HG03095 (cell line): ENCODE measurements at regions not wholly inside any gene's neighbourhood (a gene's known extent, or its start where the extent isn't known, plus 50 kb on each side); places are given as distances from the start of the nearest gene placed in this dataset.
"Not testable (repeated sequence)": the region's sequence is repeated elsewhere in the genome, so short reads cannot be mapped to it uniquely, and the experiment has no call there.

Source experiments
- ATAC-seq: cut with Tn5 transposase; IDR thresholded peaks from one replicate; pipeline ENCODE4 v1.9.1; 2021; ENCODE audit warnings: moderate library complexity; ENCODE audit not compliant: unreplicated experiment

DNA sequence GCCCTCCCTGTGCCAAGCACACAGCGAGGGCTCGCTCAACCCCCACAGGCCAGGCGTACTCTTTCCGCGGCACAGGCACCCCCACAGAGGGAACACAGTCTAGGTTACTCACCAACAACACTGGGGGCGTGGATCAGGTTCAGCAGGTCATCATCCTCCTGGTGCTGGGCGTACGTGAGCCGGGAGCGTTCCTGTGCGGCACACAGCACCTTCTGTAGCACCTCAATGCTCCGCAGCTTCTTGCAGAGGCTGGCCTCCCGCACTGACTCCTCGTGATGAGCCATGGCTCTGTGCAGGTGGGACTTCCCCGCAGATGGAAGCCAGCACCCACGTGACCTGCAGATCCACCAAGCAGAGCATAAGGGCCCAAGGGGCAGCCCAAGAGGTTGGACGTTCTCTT is 296.8 kb downstream of the GOLGA6L6 start:
- ATAC-seq: not testable (repeated sequence)

DNA sequence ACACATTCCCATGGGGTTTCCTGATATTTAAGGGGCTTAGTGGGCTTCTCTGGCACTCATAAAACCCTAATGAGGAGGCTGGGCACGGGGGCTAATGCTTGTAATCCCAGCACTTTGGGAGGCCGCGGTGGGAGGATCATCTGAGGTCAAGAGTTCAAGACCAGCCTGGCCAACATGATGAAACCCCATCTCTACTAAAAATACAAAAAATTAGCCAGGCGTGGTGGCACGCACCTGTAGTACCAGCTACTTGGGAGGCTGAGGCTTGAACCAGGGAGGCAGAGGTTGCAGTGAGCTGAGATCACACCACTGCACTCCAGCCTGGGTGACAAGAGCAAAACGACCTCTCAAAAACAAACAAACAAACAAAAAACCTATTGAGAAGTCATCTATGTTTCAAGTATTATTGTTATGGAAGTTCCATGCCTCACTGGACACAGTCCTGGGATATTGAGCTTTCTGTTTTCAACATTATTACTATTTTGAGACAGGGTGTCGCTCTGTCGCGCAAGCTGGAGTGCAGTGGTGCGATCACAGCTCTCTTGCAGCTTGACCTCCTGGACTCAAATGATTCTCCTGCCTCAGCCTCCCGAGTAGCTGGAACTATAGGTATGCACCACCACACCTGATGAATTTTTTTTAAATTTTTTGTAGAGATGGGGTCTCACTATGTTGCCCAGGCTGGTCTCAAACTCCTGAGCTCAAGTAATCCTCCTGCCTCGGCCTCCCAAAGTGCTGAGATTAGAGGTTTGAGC is 297.9 kb downstream of the GOLGA6L6 start:
- ATAC-seq: not testable (repeated sequence)

DNA sequence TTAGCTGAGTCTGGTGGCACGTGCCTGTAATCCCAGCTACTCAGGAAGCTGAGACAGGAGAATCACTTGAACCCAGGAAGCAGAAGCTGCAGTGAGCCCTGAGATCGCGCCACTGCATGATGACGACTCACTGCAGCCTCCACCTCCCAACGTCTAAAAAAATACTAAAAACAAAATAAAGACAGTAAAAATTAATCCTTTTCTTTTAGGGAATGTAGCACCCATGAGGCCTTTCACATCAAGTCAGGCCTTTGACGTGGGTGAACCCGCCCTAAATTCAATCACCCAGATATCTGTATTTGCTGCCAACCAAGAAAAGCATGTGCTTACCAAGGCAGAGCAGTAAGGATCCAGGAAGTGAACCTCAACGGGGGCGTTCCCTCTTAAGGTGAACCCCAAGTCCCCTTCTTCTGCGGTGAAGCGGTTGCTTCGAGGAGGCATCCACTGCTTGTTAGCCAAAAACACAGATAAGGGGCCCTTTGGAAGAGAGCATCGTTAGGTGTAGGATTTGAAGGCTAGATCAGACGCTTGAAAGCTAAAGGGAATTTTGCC is 301.2 kb downstream of the GOLGA6L6 start:
- ATAC-seq: not testable (repeated sequence)

DNA sequence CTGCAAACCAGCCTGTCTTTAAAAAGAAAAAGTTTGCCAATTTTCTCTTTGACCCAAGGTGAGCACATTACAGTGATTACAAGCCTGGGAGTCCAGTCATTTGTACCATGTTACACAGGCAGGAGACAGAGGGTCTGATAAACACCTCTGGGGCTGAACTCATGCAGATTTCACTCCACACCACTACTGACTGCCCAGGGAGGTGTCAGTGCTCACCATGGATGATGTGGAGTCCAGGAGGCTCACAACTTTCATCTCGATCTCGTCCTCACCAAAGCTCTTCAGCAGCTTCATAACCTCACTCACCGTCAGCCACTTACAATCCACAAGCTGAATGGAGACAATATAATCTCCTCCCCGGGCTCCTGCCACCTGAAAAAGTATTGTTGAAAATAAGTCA is 302.4 kb downstream of the GOLGA6L6 start:
- ATAC-seq: not testable (repeated sequence)

DNA sequence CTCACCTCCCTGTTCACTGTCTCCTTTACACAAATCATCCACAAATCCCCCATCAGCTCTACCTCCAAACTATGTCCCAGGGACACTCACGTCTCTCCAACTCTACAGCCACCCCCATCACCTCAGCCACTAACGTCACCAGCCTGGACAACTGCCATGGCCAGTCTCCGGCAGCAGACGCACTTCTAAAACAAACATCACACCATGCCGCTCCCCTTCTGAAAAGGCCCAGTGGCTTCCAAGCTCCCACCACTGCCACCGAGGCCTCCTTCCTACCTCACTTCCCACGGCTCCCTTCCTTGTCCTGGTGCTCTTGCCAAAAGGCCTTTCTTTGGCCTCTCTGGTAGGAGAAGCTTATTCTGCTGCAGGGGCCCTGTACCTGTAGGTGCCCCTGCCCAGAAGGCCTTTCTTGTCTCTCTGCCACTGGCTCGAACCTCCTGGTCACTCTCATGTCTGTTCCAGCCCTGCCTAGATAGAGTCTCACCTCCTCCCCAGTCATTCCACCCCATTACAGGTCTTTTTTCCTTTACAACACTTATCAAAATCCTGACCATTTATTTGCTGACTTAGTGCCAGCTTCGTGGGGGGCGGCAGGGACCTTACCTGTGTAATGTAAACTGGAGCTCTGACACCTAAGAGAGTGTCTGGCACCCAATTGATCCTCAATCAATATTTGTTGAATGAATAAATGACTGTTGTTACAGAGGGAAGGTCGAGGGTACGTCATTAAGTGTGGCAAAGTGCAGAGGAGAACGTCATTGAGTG is 304.2 kb downstream of the GOLGA6L6 start:
- not testable (repeated sequence) for ATAC-seq

DNA sequence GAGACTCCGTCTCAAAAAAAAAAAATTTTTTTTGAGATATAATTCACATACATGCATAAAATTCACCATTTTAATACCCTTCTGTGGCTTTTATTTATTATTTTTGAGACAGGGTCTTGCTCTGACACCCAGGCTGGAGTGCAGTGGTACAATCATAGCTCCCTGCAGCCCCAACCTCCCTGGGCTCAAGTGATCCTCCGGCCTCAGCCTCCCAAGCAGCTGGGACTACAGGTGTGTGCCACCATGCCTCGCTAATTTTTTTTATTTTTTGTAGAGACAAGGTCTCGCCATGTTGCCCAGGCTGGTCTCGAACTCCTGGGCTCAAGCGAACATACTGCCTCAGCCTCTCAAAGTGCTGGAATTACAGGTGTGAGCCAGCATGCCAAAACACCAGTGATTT is 305.9 kb downstream of the GOLGA6L6 start:
- not testable (repeated sequence) for ATAC-seq

DNA sequence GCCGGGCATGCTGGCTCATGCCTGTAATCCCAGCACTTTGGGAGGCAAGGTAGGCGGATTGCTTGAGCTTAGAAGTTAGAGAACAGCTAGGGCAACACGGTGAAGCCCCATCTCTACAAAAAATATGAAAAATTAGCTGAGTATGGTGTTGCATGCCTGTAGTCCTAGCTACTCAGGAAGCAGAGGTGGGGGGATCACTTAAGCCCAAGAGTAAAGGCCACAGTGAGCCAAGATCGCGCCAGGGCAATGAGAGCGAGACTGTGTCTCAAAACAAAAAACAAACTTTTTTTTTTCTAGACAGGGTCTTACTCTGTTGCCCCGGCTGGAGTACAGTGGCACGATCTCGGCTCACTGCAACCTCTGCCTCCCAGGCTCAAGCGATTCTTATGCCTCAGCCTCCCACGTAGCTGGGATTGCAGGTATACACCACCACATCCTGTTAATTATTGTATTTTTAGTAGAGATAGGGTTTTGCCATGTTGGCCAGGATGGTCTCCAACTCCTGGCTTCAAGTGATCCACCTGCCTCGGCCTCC is 307.5 kb downstream of the GOLGA6L6 start:
- ATAC-seq: not testable (repeated sequence)

DNA sequence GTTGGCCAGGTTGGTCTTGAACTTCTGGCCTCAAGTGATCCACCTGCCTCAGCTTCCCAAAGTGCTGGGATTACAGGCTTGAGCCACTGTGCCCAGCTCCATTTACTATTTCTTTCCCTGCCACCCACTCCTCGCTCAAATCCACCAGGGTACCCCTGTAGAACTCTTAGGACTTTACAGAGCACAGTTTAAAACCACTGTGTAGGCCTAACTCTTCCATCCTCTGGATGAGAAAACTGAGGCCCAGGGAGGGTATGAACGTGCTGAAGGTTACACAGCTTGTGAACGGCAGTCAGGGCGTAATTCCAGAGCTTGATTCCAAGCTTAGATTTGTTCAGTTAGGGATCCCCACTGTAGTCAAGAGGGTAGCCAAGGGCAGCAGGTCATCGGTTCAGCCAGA is 309.1 kb downstream of the GOLGA6L6 start:
- ATAC-seq: not testable (repeated sequence)

DNA sequence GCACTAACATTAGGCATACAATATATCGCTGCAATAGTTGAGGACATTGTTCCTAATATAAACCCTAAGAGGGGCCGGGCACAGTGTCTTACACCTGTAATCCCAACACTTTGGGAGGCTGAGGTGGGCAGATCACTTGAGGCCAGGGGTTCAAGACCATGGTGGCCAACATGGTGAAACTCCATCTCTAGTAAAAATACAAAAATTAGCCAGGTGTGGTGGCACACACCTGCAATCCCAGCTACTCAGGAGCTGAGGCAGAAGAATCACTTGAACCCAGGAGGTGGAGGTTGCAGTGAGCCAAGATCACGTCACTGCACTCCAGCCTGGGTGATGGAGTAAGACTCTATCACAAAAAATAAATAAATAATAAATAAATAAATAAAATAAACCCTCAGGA is 310.9 kb downstream of the GOLGA6L6 start:
- ATAC-seq: not testable (repeated sequence)

DNA sequence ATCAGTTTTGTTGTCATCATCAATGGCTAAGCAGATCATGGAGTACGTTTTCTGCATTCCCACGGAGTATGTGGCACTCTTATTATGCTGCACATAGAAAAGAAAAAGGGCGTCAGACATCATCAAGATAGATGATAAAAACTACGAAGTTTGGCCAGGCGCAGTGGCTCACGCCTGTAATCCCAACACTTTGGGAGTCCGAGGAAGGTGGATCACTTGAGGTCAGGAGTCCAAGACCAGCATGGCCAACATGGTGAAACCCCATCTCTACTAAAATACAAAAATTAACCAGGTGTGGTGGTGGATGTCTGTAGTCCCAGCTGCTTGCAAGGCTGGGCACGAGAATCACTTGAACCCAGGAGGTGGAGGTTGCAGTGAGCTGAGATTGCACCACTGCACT is 312.8 kb downstream of the GOLGA6L6 start:
- not testable (repeated sequence) for ATAC-seq

DNA sequence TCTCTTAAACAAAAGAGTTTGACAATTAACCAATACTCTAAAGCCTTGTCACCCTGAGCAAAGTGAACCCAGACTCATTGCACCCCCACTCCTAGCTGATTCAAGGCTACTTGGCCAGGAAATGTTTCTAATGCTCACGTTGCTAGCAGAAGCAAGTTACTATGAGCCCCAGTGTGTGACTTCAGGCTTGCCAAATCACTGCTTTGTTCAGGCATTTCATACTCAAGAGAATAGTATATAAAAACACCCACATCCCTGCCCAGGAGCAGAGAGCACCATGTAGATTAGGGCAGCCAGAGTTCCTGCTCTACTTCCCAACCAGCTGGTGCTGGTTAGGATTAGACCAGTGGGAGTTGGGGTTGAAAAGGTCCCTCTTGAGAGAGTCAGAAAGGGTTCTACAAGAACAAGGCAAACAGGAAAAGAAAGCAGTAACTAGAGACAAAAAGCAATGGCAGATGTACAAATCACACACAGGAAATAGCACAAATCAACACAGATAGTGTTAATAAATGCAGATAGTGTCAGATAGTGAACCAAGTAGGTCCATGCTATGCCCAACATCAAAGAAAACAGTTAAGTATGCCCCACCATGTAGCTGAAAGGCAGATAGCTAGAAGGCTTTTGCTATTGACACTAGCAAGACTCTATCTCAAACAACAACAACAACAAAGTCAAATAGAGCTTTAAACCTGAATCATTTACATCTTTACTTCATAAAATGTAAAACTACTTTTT is 314.3 kb downstream of the GOLGA6L6 start:
- ATAC-seq: not testable (repeated sequence)

DNA sequence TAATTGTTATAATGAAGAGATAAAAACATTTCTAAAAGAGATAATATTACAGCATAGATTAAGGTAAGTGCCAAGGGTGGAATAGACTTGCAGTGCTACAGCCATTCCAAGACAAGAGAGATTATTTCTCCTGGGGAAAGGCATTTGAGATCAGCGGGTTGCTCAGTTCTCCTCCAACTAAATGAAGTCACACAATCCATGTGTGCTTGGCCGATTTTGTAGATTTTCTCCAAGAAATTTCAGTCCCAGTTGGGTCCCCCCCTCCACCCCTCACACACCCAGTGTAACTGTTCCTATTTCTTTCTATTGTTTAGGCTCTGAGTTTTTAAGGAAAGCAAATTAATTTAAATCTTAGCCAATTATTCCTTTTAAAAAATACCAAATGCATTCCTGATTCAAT is 315.1 kb downstream of the GOLGA6L6 start:
- ATAC-seq: not testable (repeated sequence)

DNA sequence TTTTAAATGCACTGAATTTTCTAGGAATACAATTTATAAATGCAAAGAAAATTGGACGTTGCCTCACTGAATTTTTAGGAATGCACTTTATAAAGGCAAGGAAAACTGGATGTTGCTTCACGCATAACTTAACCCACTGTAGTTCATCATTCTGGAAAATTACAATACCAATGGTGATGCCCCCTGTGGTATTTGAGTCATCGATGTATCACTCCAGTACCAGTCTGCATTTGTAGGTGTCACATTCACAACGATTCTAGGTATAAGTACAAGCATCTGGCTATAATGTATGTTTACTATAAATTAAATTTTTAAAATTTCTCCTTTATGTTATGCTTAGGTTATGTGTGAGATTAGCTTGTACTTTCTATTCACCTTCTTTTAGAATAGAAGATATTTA is 320.5 kb downstream of the GOLGA6L6 start:
- ATAC-seq: not testable (repeated sequence)

DNA sequence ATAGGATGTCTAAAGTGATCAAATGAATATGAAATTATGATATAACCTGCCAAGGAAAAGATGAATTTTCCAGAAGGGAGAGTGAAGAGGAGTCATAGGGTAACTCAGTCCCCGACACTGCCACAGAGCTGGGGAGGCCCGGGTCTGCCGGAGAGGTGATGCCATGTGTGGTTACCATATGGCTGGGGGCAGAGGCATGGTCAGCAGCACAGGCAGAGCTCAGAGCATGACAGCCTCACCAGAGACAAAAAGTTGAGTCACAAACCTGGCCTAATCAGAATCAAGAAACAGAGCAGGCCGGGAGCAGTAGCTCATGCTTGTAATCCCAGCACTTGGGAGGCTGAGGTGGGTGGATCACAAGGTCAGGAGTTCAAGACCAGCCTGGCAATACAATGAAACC is 322.4 kb downstream of the GOLGA6L6 start:
- ATAC-seq: not testable (repeated sequence)

DNA sequence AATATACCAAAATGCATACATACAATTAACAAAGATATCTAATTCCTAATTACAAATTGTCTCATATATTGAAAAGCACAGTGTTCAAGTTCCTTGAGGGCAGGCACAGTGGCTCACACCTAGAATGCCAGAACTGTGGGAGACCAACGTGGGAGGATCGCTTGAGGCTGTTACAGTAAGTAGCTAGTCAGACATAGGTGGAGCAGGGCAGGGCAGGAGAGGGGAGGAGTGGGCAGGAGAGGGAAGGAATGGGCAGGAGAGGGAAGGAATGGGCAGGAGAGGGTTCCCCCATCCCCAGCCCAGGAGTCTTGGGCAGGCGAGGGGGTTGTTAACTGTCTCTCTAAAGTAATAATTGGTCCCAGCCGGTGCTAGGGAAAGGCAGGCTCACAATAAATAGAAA is 325.9 kb downstream of the GOLGA6L6 start:
- ATAC-seq: not testable (repeated sequence)

DNA sequence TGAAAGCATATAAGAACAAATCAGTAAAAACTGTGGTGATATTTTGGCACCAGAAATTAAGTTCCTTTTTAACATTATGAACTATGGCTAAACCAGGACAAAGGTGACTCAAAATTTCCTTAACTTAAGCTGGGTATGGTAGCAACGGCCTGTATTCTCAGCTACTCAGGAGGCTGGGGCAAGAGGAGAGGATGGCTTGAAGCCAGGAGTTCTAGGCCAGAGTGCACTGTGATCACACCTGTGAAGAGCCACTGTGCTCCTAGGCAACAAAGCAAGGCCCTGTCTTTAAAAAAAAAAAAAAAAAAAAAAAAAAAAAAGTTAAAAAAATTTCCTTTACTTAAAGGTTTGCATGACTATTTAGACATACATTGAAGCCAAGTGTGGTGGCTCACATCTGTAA is 327.5 kb downstream of the GOLGA6L6 start:
- not testable (repeated sequence) for ATAC-seq

DNA sequence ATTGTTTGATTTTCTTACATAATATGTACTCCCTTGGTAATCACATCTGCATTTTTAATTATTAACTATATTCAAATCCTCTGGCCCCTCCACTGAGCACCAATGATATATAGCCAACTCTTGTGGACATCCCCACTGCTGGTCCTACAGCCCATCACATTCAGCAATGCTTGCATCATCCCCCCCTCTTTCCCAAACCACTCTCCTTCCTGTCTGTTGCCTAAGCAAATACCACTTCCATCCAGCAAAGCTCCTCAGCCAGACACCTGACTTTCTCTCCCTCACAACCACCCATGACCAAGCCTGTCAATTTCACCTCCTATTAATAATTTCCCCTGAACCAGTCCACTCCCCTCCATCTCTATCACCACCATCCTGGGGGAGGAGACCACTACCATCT is 330.1 kb downstream of the GOLGA6L6 start:
- ATAC-seq: not testable (repeated sequence)

DNA sequence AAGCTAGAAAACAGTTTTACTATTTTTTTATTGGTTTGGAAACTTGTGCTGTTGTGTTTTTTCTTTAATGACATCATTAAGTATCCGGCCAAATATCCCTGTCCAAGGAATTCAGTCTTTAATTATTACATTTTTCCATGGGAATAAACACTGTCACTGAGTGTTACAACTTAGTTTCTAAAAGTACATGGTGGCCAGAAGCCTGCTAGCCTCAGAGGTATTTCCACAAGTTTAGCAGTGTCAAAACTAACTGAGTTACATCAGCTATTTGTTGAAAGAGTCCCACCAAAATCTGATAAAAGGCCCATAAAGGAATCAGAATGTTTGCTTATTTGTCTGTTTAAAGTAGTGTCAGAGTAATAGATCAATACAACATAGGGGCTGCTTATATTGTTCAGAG is 331.6 kb downstream of the GOLGA6L6 start:
- not testable (repeated sequence) for ATAC-seq

DNA sequence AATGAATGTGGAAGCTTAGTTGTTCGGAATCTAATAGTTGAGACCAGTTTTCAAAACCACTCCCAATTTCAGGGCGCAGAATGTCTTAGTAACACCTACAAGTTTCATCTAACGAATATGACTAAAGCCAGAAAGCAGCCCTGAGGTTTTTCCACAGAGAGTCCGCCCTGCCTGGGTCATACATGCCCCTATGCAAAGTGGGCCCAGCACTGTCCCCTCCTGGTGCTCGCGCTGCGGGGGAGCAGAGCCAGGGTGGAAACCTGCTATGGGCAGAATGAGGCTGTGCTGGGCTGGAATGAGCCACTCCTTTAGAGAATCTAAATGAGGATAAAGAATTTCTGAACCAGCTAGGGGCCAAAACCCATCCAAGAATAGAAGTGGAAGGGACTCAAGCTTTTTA is 334.0 kb downstream of the GOLGA6L6 start:
- ATAC-seq: not testable (repeated sequence)

DNA sequence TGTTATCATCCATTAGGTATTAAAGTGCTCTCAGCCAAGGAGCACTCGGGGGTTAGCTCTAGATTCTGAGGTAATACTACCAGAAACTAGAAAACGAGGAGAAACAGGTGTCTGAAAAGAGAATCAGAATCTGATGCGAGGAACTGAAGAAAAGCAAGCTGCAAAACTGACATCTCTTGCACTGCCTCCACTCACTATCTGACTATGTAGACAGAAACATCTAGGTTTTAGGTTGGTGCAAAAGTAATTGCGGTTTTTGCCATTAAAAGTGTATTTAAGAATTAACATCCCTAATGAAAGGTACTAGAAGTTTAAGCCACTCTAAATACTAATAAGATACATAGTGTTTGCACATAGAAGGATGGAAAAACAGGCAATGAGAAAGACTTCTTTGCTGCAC is 334.4 kb downstream of the GOLGA6L6 start:
- ATAC-seq: not testable (repeated sequence)
